Body of pancreas (tissue), 4 donors: ENCODE measurements at regions not wholly inside any gene's neighbourhood (a gene's known extent, or its start where the extent isn't known, plus 50 kb on each side); places are given as distances from the start of the nearest gene placed in this dataset.
"Not testable (repeated sequence)": the region's sequence is repeated elsewhere in the genome, so short reads cannot be mapped to it uniquely, and the experiment has no call there.

Experiments
- CTCF ChIP-seq, 7 experiments: fragments of 450-650 bp in 4 of 7; fragments of 200-600 bp in 3 of 7; sonication (generic) in 3 of 7; IDR thresholded peaks; one replicate each; pipeline ENCODE4 v1.5.1; 2016 to 2019; ENCODE audit warnings: antibody characterized with exemption in 7 of 7
- POLR2A ChIP-seq, 3 donors: fragments of 450-650 bp; IDR thresholded peaks; one replicate each; pipeline ENCODE4 v1.6.1; 2016; ENCODE audit warnings: antibody characterized with exemption in 3 of 3, mild to moderate bottlenecking in 2 of 3

GRCh38 chrX:123129805-123130204, 54.3 kb upstream of the GRIA3 start:
- TF ChIP-seq POLR2A, CTCF (IDR thresholded peaks at IDR 0.05): not testable (repeated sequence)
